NCI-H446 treated with DMSO at 0.1 percent for 48 hours (cell line): ENCODE measurements at regions not wholly inside any gene's neighbourhood (a gene's known extent, or its start where the extent isn't known, plus 50 kb on each side); places are given as distances from the start of the nearest gene placed in this dataset.
"Not testable (repeated sequence)": the region's sequence is repeated elsewhere in the genome, so short reads cannot be mapped to it uniquely, and the experiment has no call there.

ENCODE experiments used
- DNase-seq: peaks from one replicate; lab custom pipeline; 2025; lab: John Stamatoyannopoulos, UW

DNA sequence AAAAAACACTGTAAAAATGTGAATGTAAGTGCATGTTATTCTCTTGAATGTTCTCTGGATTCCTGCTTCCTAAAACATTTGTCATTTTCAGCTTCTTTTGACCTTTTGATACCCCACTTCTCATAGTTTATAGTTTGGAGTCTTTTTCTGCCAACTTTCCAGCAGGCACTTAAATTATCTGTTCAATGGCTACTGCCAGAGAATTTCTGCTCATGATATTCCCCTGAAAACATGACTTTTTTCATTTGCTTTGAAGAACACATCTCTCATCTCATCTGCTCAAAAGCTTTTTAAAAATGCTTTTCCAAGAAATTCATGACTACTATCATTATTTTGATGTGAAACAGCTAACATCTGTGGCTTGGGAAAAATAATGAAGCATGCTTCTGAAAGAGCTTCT lies 269.7 kb upstream of the PCDH7 start:
- DNase-seq: no peak

- no peak for DNase-seq
These were observed 265.7 kb upstream of the PCDH7 start for GRCh38 chr4:30454504-30454903.

- no peak for DNase-seq
These were observed 263.5 kb upstream of the PCDH7 start for GRCh38 chr4:30456716-30457115.

- DNase-seq: no peak
These were observed 259.4 kb upstream of the PCDH7 start for GRCh38 chr4:30460818-30461217.

GRCh38 chr4:30461218-30461617 lies 259.0 kb upstream of the PCDH7 start:
- DNase-seq: no peak

DNA sequence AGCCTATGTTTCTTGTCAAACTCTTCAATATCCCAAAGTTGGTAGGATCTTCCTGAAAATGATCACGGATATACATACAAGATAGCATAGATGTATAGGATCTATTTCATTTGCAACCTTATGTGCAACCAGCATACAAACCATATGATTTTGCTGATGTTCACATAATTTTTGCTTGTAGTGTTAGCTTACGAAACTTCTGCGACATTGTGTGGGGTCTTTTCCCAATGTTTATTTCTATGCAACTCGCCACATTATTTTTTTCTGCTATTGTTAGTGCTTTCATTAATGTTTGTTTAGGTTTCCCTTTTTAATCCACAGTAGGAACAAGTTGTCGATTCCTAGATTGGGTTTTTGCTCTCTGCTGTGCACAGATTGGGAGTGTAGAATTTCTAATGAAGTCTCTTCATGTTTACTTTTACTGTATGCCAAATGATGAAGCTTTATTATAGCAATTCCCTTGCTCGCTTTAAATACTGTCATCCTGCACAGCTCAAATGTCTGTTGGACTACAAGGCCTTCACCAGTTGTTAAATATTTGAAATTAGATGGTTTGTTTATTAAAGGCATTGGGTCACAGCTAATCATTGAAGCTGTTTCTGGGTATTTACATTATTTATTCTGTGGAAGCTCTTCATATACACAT lies 257.6 kb upstream of the PCDH7 start:
- DNase-seq: no peak

DNA sequence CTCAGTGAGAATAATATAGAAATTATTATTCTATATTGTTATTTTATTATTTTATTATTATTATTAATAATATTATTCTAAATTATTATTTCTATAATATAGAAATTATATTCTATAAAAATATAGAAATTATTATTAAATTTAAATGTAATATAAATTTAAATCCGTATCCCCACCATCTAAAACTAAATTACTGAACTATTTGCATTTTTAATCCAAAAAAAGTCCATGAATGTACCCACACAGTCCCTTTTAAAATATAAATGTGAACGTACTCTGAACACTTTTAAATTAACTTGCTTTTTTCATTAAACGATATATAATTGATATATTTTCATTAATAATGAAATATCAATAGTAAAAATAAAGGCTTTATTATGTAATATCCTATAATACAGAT lies 248.3 kb upstream of the PCDH7 start:
- DNase-seq: no peak

DNA sequence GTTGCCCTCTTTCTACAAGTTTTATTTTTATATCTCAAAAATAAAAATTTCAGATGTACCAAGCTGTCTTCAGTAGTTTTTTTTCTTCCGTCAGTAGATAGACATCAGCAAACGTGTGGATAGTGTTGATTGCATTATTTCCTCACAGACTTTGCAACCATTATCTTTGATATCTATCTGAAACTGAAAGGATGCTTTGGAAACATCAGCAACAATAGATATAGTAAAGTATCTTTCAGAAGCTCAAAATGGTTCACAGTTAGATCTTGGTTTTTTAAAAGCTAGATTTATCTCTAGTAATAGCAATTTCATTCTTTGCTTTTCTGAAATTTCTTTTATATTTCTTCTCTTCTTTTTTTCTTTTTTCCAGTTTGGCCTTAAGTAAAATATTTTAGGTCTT lies 246.9 kb upstream of the PCDH7 start:
- DNase-seq: no peak

GRCh38 chr4:30495251-30495650 lies 224.9 kb upstream of the PCDH7 start:
- DNase-seq: no peak

DNA sequence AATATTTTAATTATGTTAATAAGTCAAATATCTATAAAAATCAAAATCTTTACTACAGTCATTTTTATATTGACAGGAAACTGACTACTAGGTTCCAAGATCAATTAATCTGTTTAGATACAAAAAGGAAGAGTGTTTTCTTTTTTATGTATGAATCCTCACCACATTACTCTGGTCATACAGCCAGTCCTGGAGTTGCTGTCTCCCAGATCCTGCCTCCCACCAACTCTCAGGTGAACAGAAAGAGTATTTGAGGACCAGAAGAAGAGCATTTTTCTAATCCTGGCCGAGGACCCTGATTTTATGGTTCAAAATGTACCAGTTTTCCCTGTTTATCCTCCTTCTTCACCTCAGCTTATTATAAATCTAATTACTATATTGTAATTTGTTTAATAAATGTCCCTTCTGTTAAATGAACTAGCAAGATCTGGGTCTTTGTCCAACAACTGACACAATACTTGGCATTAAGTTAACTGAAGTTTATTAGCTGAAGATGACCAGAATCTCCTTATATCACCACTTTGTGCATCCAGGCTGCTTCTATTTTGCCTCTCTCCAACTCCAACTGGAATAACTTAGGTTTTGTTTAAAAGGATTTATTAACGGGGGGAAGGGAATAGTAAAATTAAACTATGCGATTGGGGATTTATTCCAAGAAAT lies 224.4 kb upstream of the PCDH7 start:
- no peak for DNase-seq

DNA sequence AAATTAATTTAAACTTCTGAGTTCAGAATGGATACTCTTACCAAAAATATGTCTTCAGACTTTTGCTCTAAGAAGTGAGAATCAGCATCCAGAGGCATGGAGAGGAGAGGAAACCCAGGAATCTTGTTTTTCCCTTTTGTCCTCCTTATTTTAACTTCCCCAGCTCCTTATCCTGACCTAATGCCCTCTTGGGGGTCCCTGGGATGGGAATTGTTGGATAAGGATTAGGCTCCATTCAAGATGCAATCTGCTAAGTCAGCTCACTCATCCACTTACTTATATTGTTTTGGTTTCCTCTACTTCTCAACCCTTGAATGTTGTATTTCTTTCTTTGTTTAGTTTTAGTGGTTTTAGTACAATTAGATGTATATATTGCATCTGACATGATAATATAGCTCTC lies 208.4 kb upstream of the PCDH7 start:
- DNase-seq: no peak

GRCh38 chr4:30518211-30518610 lies 202.0 kb upstream of the PCDH7 start:
- no peak for DNase-seq

DNA sequence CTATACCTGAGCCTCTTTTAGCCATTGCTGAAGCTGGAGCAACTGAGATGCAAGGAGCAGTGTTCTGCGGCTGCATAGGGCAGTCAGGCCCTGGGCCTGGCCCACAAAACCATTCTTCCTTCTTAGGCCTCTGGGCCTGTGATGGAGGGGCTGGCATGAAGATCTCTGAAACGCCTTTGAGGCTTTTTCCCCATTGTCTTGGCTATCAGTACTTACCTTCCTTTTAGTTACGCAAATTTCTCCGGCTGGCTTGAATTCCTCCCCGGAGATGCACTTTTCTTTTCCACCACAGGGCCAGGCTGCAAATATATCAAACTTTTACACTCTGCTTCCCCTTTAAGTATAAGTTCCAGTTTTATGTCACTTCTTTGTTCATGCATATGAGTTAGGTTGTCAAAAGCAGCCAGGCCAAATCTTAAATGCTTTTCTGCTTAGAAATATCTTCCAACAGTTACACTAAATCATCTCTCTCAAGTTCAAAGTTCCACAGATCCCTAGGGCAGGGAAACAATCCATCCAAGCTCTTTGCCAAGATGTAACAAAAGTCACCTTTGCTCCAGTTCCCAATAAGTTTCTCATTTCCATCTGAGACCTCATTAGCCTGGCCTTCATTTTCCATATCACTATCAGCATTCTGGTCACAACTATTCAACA lies 194.4 kb upstream of the PCDH7 start:
- DNase-seq: no peak

- no peak for DNase-seq
These were observed 184.9 kb upstream of the PCDH7 start for GRCh38 chr4:30535255-30535654.

GRCh38 chr4:30536231-30536630 lies 183.9 kb upstream of the PCDH7 start:
- no peak for DNase-seq

DNA sequence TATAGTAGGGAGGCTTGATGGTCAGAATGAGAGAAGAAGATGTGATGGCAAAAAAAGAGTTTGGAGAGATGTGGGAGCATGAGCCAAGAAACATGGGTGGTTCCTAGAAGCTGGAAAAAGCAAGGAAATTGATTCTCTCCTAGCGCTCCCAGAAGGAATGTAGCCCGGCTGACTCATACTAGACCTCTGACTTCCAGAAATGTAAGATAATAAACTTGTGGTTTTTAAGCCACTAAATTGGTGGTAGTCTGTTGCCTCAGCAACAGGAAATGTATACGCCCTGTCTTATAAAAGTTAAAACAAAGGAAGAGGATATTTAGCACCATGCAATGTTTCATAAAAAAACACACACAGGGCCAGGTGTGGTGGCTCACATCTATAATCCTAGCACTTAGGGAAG lies 182.7 kb upstream of the PCDH7 start:
- no peak for DNase-seq

GRCh38 chr4:30538794-30539193 lies 181.4 kb upstream of the PCDH7 start:
- no peak for DNase-seq

DNA sequence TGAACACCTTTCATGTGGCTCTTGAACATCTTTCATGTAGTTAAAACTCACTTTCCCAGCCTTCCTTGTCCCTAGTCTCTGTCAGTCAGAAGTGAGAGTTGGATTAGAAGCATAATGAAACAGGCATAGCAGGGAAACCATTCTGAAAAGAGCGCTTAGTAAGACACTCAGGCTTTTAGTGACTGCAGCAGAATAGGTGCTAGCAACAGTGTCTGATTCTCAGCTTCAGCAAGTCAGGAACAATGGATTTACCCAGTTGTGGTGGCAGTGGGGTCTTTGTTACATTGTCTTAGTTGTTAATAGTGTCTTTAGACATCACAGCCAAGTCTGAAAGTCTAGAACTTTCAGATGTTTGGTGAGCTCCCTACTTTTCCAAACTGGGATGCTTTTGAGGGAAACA lies 177.1 kb upstream of the PCDH7 start:
- no peak for DNase-seq

DNA sequence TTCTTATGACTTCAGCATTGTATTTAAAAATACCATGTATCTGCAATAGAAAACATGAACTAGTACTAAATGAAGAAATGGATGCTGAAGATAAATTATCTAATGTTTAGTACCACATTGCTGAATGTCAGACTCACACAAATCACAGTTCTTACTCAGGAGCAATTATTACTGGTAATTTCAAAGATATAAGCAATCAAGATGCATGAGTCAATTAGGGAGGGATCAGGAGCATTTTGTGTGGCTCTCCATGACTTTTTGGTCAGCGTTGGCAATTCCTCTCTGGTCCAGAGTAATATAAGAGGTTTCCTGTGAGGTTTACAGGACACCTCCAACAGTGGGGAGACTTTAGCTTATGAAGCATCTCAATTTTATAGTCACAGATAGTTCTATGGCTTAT lies 167.0 kb upstream of the PCDH7 start:
- no peak for DNase-seq

- no peak for DNase-seq
These were observed 166.5 kb upstream of the PCDH7 start for GRCh38 chr4:30553706-30554105.

- no peak for DNase-seq
These were observed 164.4 kb upstream of the PCDH7 start for GRCh38 chr4:30555775-30556174.

DNA sequence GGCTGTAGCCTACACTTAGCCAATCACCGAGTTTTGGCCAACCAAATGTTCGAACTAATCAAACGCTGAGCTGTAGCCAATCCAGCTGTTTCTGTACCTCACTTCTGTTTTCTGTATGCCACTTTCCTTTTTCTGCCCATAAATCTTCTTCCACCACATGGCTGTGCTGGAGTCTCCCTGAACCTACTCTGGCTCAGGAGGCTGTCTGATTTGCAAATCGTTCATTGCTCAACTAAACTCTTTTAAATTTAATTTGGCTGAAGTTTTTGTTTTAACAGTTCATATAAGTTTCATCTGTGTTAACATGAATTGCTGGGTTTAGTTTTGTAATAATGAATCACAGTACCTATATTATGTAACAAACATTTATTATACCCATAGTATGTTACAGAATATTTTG lies 160.7 kb upstream of the PCDH7 start:
- DNase-seq: no peak

DNA sequence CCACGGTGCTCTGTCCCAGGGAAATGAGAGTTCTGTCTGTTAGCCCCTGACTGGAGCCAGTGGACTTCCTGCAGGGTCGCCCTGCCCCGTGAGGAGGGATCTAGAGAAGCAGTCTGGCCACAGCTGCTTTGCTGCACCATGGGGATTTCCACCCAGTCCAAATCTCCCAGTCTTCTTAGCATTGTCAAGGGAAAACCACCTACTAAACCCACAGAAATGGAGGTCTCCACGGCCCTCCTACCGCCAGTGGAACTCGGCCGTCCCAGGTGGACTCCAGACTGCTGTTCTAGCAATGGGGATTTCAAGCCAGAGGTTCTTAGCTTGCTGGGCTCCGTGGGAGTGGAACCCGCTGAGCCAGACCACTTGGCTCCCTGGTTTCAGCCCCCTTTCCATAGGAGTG lies 133.3 kb upstream of the PCDH7 start:
- no peak for DNase-seq

DNA sequence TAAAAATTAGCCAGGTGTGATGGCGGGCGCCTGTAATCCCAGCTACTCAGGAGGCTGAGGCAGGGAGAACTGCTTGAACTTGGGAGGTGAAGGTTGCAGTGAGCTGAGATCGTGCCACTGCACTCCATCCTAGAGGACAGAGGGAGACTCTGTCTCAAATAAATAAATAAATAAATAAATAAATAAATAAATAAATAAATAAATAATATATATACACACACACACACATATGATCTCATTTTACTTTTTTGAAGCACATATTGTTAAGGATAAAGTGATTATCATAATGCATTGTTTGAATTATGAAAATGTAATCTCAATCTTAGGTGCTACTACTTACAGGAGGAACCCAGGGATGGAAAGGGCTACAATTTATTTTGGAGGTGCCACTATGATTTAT lies 130.5 kb upstream of the PCDH7 start:
- not testable (repeated sequence) for DNase-seq
